Ovary (tissue), 3 donors: ENCODE measurements at regions not wholly inside any gene's neighbourhood (a gene's known extent, or its start where the extent isn't known, plus 50 kb on each side); places are given as distances from the start of the nearest gene placed in this dataset.

Experiments
- CTCF ChIP-seq, 3 donors: fragments of 450-650 bp in 2 of 3; fragments of 200-600 bp in 1 of 3; IDR thresholded peaks; one replicate each; pipeline versions ENCODE4 v1.5.1 to v1.8.0; 2016 to 2022; ENCODE audit warnings: antibody characterized with exemption in 3 of 3, mild to moderate bottlenecking in 1 of 3
- POLR2A ChIP-seq: fragments of 450-650 bp; IDR thresholded peaks from one replicate; pipeline ENCODE4 v1.6.1; 2017; ENCODE audit warnings: antibody characterized with exemption, mild to moderate bottlenecking, moderate library complexity
- donor health status: DM: no; HTN: no; CAD: no.

DNA sequence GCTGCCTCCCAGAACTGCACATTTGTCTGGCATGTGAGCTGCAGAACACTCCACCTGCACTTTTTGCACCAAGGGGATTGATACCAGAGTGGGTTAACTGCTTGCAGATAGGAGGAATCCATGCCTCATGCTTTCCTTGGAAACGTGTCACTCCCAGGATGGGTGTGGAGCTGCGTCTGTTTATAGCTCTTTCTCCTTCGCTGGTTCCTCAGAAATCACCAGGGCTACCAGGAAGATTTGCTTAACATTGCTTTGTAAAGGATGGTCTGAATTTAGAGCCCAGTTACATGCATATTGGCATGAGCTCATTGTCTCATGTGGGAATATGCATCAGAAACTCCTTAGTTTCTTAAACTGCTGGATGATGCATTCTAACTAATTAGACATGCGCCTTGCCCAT is 234.6 kb downstream of the GADD45G start:
- no peak for TF ChIP-seq CTCF (IDR thresholded peaks at IDR 0.05)
- TF ChIP-seq POLR2A, result no peak
